Spleen (tissue), 7 donors: ENCODE measurements at regions not wholly inside any gene's neighbourhood (a gene's known extent, or its start where the extent isn't known, plus 50 kb on each side); places are given as distances from the start of the nearest gene placed in this dataset.

Source experiments
- CTCF ChIP-seq, 11 experiments: fragments of 200-600 bp in 7 of 11; fragments of 450-650 bp in 4 of 11; sonication (generic) in 4 of 11; IDR thresholded peaks in 8 of 11; conservative IDR thresholded peaks in 3 of 11; 1 replicate in 7 of 11; 2 replicates in 4 of 11; pipeline versions ENCODE4 v1.4.0 to v1.8.0; 2016 to 2021; ENCODE audit warnings: antibody characterized with exemption in 11 of 11, inconsistent platforms in 4 of 11, mild to moderate bottlenecking in 1 of 11
- POLR2A ChIP-seq, 3 donors: fragments of 450-650 bp; IDR thresholded peaks; one replicate each; pipeline ENCODE4 v1.5.1; 2017; ENCODE audit warnings: antibody characterized with exemption in 3 of 3, mild to moderate bottlenecking in 1 of 3
- donor health status: DM: no; HTN: no; CAD: no; lungs with moderate emphysema.
- donor health status: DM: no; HTN: no; CAD: no.
- donor health status: DM: no; HTN: no; CAD: no.

- TF ChIP-seq CTCF (IDR thresholded peaks at IDR 0.05 in 8 of 11, conservative IDR thresholded peaks at IDR 0.05 in 3 of 11) (no peak), POLR2A (IDR thresholded peaks at IDR 0.05) (no peak)
These were observed 259.3 kb upstream of the AJAP1 start for GRCh38 chr1:4395158-4395557.
